Activated naive CD8-positive, alpha-beta T cell treated with anti-CD3 and anti-CD28 coated beads, Interleukin-2, amount 10 ng/mL, durations not matched to agents 7 days and 5 days (primary cell): ENCODE measurements at regions not wholly inside any gene's neighbourhood (a gene's known extent, or its start where the extent isn't known, plus 50 kb on each side); places are given as distances from the start of the nearest gene placed in this dataset.
"Not testable (repeated sequence)": the region's sequence is repeated elsewhere in the genome, so short reads cannot be mapped to it uniquely, and the experiment has no call there.

Experiments used
- ATAC-seq: fragments of 150-1000 bp; cut with Tn5 transposase; one replicate; pipeline ENCODE4 v1.10.0; 2021; ENCODE audit warnings: low read depth, moderate library complexity
- POLR2A ChIA-PET: fragments of 350-600 bp; sonication (Branson Sonifier 250); formaldehyde crosslinking; loops from one replicate; lab custom pipeline; 2021; ENCODE audit warnings: antibody characterized with exemption; lab: Charles Lee
- DNase-seq: peaks from one replicate; pipeline ENCODE4 v3.0.0; 2021
- H3K27ac Mint-ChIP-seq: one replicate; pipeline ENCODE4 v1.8.0; 2022; ENCODE audit warnings: mild to moderate bottlenecking, mixed read lengths
- H3K27me3 Mint-ChIP-seq: one replicate; pipeline ENCODE4 v1.8.0; 2022; ENCODE audit warnings: mild to moderate bottlenecking, moderate library complexity, mixed read lengths
- H3K36me3 Mint-ChIP-seq: one replicate; pipeline ENCODE4 v1.8.0; 2021; ENCODE audit warnings: mild to moderate bottlenecking, mixed read lengths
- H3K4me1 Mint-ChIP-seq: one replicate; pipeline ENCODE4 v1.8.0; 2021; ENCODE audit warnings: mixed read lengths
- H3K4me3 Mint-ChIP-seq: one replicate; pipeline ENCODE4 v1.8.0; 2022; ENCODE audit warnings: mild to moderate bottlenecking, moderate library complexity, mixed read lengths
- H3K9me3 Mint-ChIP-seq: one replicate; pipeline ENCODE4 v1.8.0; 2021; ENCODE audit warnings: mixed read lengths

GRCh38 chr7:57216340-57216739 lies 84.1 kb upstream of the ZNF479 start:
- no peak overlapping the region for H3K4me3 Mint-ChIP-seq
- H3K9me3 Mint-ChIP-seq, result peaks cover 57% of the 10 kb centered on the region
- H3K36me3 Mint-ChIP-seq, result peaks cover 7% of the 10 kb centered on the region
- H3K4me1 Mint-ChIP-seq, result no peaks in the 10 kb centered on the region
- POLR2A ChIA-PET, result no interaction called here
- H3K27ac Mint-ChIP-seq, result no peak overlapping the region
- DNase-seq (no peak), ATAC-seq (no peak)
- H3K27me3 Mint-ChIP-seq, result no peaks in the 10 kb centered on the region

- no peak for ATAC-seq
- peaks cover 7% of the 10 kb centered on the region for H3K36me3 Mint-ChIP-seq
- no peaks in the 10 kb centered on the region for H3K27me3 Mint-ChIP-seq
- no peaks in the 10 kb centered on the region for H3K4me1 Mint-ChIP-seq
- POLR2A ChIA-PET, result no interaction called here
- no peak overlapping the region for H3K4me3 Mint-ChIP-seq
- H3K9me3 Mint-ChIP-seq, result peaks cover 66% of the 10 kb centered on the region
- H3K27ac Mint-ChIP-seq, result no peak overlapping the region
- no peak for DNase-seq
Measured at GRCh38 chr7:57218196-57218716, 86.0 kb upstream of the ZNF479 start.

GRCh38 chr7:57220746-57221145 lies 88.5 kb upstream of the ZNF479 start:
- POLR2A ChIA-PET, result no interaction called here
- no peak overlapping the region for H3K4me3 Mint-ChIP-seq
- H3K36me3 Mint-ChIP-seq, result peaks cover 7% of the 10 kb centered on the region
- H3K4me1 Mint-ChIP-seq, result no peaks in the 10 kb centered on the region
- H3K27ac Mint-ChIP-seq, result no peak overlapping the region
- DNase-seq (no peak), ATAC-seq (no peak)
- peaks cover 61% of the 10 kb centered on the region for H3K9me3 Mint-ChIP-seq
- H3K27me3 Mint-ChIP-seq, result no peaks in the 10 kb centered on the region

- H3K27me3 Mint-ChIP-seq, result no peaks in the 10 kb centered on the region
- no peak overlapping the region for H3K27ac Mint-ChIP-seq
- no peak for ATAC-seq
- no peak for DNase-seq
- peaks cover 33% of the 10 kb centered on the region for H3K9me3 Mint-ChIP-seq
- H3K4me3 Mint-ChIP-seq, result no peak overlapping the region
- H3K4me1 Mint-ChIP-seq, result no peaks in the 10 kb centered on the region
- POLR2A ChIA-PET, result no interaction called here
- no peaks in the 10 kb centered on the region for H3K36me3 Mint-ChIP-seq
Measured at GRCh38 chr7:57225666-57226065, 93.4 kb upstream of the ZNF479 start.

GRCh38 chr7:57241236-57241635 lies 109.0 kb upstream of the ZNF479 start:
- H3K4me3 Mint-ChIP-seq, DNase-seq, H3K27me3 Mint-ChIP-seq, ATAC-seq, POLR2A ChIA-PET, H3K36me3 Mint-ChIP-seq, H3K27ac Mint-ChIP-seq, H3K4me1 Mint-ChIP-seq: not testable (repeated sequence)
- H3K9me3 Mint-ChIP-seq, result peaks cover 26% of the 10 kb centered on the region

- POLR2A ChIA-PET, H3K36me3 Mint-ChIP-seq, H3K4me3 Mint-ChIP-seq, H3K27ac Mint-ChIP-seq, ATAC-seq, H3K4me1 Mint-ChIP-seq, DNase-seq, H3K27me3 Mint-ChIP-seq: not testable (repeated sequence)
- peaks cover 23% of the 10 kb centered on the region for H3K9me3 Mint-ChIP-seq
Measured at GRCh38 chr7:57243551-57243950, 111.3 kb upstream of the ZNF479 start.

GRCh38 chr7:57244345-57244980 lies 112.2 kb upstream of the ZNF479 start:
- H3K4me3 Mint-ChIP-seq, H3K27ac Mint-ChIP-seq, H3K27me3 Mint-ChIP-seq, ATAC-seq, DNase-seq, H3K36me3 Mint-ChIP-seq, H3K4me1 Mint-ChIP-seq, POLR2A ChIA-PET: not testable (repeated sequence)
- H3K9me3 Mint-ChIP-seq, result peaks cover 25% of the 10 kb centered on the region

GRCh38 chr7:57245206-57245605 lies 113.0 kb upstream of the ZNF479 start:
- Mint-ChIP-seq H3K36me3 (no peaks in the 10 kb centered on the region), H3K4me1 (no peaks in the 10 kb centered on the region), H3K27ac (no peak overlapping the region), H3K4me3 (no peak overlapping the region), H3K27me3 (no peaks in the 10 kb centered on the region), H3K9me3 (peaks cover 25% of the 10 kb centered on the region)
- no peak for ATAC-seq
- no peak for DNase-seq
- POLR2A ChIA-PET, result no interaction called here

GRCh38 chr7:57250801-57251200 lies 118.6 kb upstream of the ZNF479 start:
- no peaks in the 10 kb centered on the region for H3K36me3 Mint-ChIP-seq
- H3K27me3 Mint-ChIP-seq, result no peaks in the 10 kb centered on the region
- ATAC-seq (no peak), DNase-seq (no peak)
- H3K4me1 Mint-ChIP-seq, result no peaks in the 10 kb centered on the region
- H3K27ac Mint-ChIP-seq, result no peak overlapping the region
- POLR2A ChIA-PET, result no interaction called here
- no peak overlapping the region for H3K4me3 Mint-ChIP-seq
- H3K9me3 Mint-ChIP-seq, result peaks cover 23% of the 10 kb centered on the region

- POLR2A ChIA-PET, result no interaction called here
- no peaks in the 10 kb centered on the region for H3K4me1 Mint-ChIP-seq
- H3K4me3 Mint-ChIP-seq, result no peak overlapping the region
- H3K9me3 Mint-ChIP-seq, result peaks cover 10% of the 10 kb centered on the region
- no peaks in the 10 kb centered on the region for H3K27me3 Mint-ChIP-seq
- DNase-seq (no peak), ATAC-seq (no peak)
- H3K27ac Mint-ChIP-seq, result no peak overlapping the region
- H3K36me3 Mint-ChIP-seq, result no peaks in the 10 kb centered on the region
Measured at GRCh38 chr7:57256637-57257375, 124.6 kb upstream of the ZNF479 start.

GRCh38 chr7:57274535-57275283 lies 142.5 kb upstream of the ZNF479 start:
- Mint-ChIP-seq H3K4me3 (no peak overlapping the region), H3K9me3 (peaks cover 34% of the 10 kb centered on the region), H3K4me1 (no peaks in the 10 kb centered on the region), H3K27me3 (no peaks in the 10 kb centered on the region), H3K36me3 (no peaks in the 10 kb centered on the region), H3K27ac (no peak overlapping the region)
- no peak for DNase-seq
- POLR2A ChIA-PET, result no interaction called here
- no peak for ATAC-seq

- H3K27me3 Mint-ChIP-seq, result no peaks in the 10 kb centered on the region
- ATAC-seq, result no peak
- POLR2A ChIA-PET, result no interaction called here
- DNase-seq, result no peak
- no peaks in the 10 kb centered on the region for H3K36me3 Mint-ChIP-seq
- no peak overlapping the region for H3K4me3 Mint-ChIP-seq
- H3K4me1 Mint-ChIP-seq, result no peaks in the 10 kb centered on the region
- H3K27ac Mint-ChIP-seq, result no peak overlapping the region
- peaks cover 9% of the 10 kb centered on the region for H3K9me3 Mint-ChIP-seq
Measured at GRCh38 chr7:57300747-57301146, 149.2 kb upstream of the ZNF716 start.

- Mint-ChIP-seq H3K4me3 (no peak overlapping the region), H3K4me1 (no peaks in the 10 kb centered on the region), H3K9me3 (peaks cover 12% of the 10 kb centered on the region), H3K36me3 (peaks cover 2% of the 10 kb centered on the region), H3K27me3 (no peaks in the 10 kb centered on the region), H3K27ac (no peak overlapping the region)
- no peak for ATAC-seq
- POLR2A ChIA-PET, result no interaction called here
- no peak for DNase-seq
Measured at GRCh38 chr7:57305192-57305748, 144.7 kb upstream of the ZNF716 start.
